Fibroblast of lung (primary cell): ENCODE measurements at regions not wholly inside any gene's neighbourhood (a gene's known extent, or its start where the extent isn't known, plus 50 kb on each side); places are given as distances from the start of the nearest gene placed in this dataset.

Experiments
- DNase-seq, 2 donors: peaks; one replicate each; pipeline versions ENCODE4 v3.0.0 to v3.0.0-alpha.2; 2010; ENCODE audit warnings: low read depth in 2 of 2
- H2AFZ ChIP-seq: 2 replicates; pipeline ENCODE4 v1.5.1; 2012; ENCODE audit warnings: low read length, control low read depth, inconsistent platforms
- H3K27ac ChIP-seq: 2 replicates; pipeline ENCODE4 v1.5.1; 2011; ENCODE audit warnings: low read length, control low read depth; ENCODE audit not compliant: insufficient read depth
- H3K27me3 ChIP-seq: 2 replicates; pipeline ENCODE4 v1.5.1; 2011; ENCODE audit warnings: mild to moderate bottlenecking, low read length; ENCODE audit not compliant: control insufficient read depth, insufficient read depth
- H3K36me3 ChIP-seq: 2 replicates; pipeline ENCODE4 v1.5.1; 2011; ENCODE audit warnings: low read length; ENCODE audit not compliant: control insufficient read depth, insufficient read depth
- H3K4me1 ChIP-seq: 2 replicates; pipeline ENCODE4 v1.5.1; 2011; ENCODE audit warnings: low read length; ENCODE audit not compliant: control insufficient read depth, insufficient read depth; ENCODE audit errors: extremely low read depth
- H3K4me2 ChIP-seq: 2 replicates; pipeline ENCODE4 v1.5.1; 2011; ENCODE audit warnings: low read length, control low read depth; ENCODE audit not compliant: insufficient read depth; ENCODE audit errors: extremely low read depth
- H3K4me3 ChIP-seq, 4 experiments: fragments of 200-600 bp in 1 of 4; sonication (generic) in 1 of 4; replicated peaks in 1 of 4; 2 replicates each; pipeline ENCODE4 v1.5.1; 2011 to 2016; ENCODE audit warnings: low read length in 4 of 4, low read depth in 3 of 4, mild to moderate bottlenecking in 3 of 4, control low read depth in 2 of 4, inconsistent platforms in 1 of 4, mixed read lengths in 1 of 4; ENCODE audit not compliant: insufficient read depth in 1 of 4; ENCODE audit errors: control extremely low read depth in 1 of 4
- H3K79me2 ChIP-seq: 2 replicates; pipeline ENCODE4 v1.5.1; 2012; ENCODE audit warnings: mild to moderate bottlenecking, low read length, inconsistent platforms; ENCODE audit not compliant: control insufficient read depth, insufficient read depth
- H3K9ac ChIP-seq: 2 replicates; pipeline ENCODE4 v1.5.1; 2011; ENCODE audit warnings: mild to moderate bottlenecking, low read length, control low read depth; ENCODE audit not compliant: insufficient read depth
- H3K9me3 ChIP-seq: 2 replicates; pipeline ENCODE4 v1.5.1; 2012; ENCODE audit warnings: low read depth, low read length; ENCODE audit not compliant: control insufficient read depth, insufficient read depth
- H4K20me1 ChIP-seq: 2 replicates; pipeline ENCODE4 v1.5.1; 2011; ENCODE audit warnings: low read length; ENCODE audit not compliant: control insufficient read depth, insufficient read depth; ENCODE audit errors: extremely low read depth
- EZH2 ChIP-seq: IDR thresholded peaks from 2 replicates; pipeline ENCODE4 v1.5.1; 2012; ENCODE audit warnings: low read length, control low read depth, mild to moderate bottlenecking; ENCODE audit errors: missing control alignments
- TF ChIP-seq, protein P1 (sequence below), 2 donors: IDR thresholded peaks in 1 of 2; conservative IDR thresholded peaks in 1 of 2; 1 replicate in 1 of 2; 2 replicates in 1 of 2; pipeline ENCODE4 v1.5.1; 2011 to 2012; ENCODE audit warnings: low read length in 2 of 2, control low read depth in 1 of 2, inconsistent platforms in 1 of 2, low read depth in 1 of 2, mild to moderate bottlenecking in 1 of 2

DNA sequence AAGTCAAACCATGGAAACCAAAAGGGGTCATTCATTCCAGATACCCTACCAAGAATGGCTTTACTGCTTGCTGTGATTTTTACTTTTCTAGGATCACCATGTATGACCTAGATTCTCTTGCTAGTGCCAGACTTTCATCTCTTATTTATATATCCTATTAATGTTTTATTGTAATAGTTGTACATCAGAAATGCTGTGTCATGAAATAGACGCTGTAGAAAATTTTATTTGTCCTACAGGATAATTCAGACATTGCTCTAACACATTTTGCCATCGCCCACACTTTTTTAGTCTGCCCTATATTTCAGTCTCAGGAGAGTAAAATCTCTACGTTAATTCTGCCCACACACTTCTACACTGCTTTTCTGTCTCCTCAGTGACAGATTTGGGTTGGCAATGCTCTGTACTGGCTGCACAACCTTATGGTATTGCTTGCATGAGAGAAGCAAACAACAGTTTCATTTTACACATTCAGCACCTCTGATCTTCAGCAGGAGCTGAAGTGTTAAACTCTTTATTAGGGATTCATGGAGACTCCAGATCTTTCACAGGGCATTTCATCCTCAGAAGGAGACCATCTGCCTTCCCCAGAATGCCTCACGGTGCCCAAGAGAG lies 871.8 kb upstream of the CHAC2 start:
- no peak overlapping the region for H3K4me3 ChIP-seq
- no peak for DNase-seq
- no peaks in the 10 kb centered on the region for H3K4me1 ChIP-seq
- H3K36me3 ChIP-seq: no peaks in the 10 kb centered on the region
- H3K27ac ChIP-seq: no peak overlapping the region
- H3K9ac ChIP-seq: no peak overlapping the region
- H3K4me2 ChIP-seq: no peak overlapping the region
- TF ChIP-seq, protein P1, sequence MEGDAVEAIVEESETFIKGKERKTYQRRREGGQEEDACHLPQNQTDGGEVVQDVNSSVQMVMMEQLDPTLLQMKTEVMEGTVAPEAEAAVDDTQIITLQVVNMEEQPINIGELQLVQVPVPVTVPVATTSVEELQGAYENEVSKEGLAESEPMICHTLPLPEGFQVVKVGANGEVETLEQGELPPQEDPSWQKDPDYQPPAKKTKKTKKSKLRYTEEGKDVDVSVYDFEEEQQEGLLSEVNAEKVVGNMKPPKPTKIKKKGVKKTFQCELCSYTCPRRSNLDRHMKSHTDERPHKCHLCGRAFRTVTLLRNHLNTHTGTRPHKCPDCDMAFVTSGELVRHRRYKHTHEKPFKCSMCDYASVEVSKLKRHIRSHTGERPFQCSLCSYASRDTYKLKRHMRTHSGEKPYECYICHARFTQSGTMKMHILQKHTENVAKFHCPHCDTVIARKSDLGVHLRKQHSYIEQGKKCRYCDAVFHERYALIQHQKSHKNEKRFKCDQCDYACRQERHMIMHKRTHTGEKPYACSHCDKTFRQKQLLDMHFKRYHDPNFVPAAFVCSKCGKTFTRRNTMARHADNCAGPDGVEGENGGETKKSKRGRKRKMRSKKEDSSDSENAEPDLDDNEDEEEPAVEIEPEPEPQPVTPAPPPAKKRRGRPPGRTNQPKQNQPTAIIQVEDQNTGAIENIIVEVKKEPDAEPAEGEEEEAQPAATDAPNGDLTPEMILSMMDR (conservative IDR thresholded peaks at IDR 0.05 in 1 of 2, IDR thresholded peaks at IDR 0.05 in 1 of 2; ENCODE audit: low read depth in 1 of 2, low read length in 2 of 2): no peak
- no peak for TF ChIP-seq EZH2
- no peaks in the 10 kb centered on the region for H4K20me1 ChIP-seq
- no peaks in the 10 kb centered on the region for H3K79me2 ChIP-seq
- no peaks in the 10 kb centered on the region for H3K27me3 ChIP-seq
- H2AFZ ChIP-seq: no peak overlapping the region
- no peaks in the 10 kb centered on the region for H3K9me3 ChIP-seq

DNA sequence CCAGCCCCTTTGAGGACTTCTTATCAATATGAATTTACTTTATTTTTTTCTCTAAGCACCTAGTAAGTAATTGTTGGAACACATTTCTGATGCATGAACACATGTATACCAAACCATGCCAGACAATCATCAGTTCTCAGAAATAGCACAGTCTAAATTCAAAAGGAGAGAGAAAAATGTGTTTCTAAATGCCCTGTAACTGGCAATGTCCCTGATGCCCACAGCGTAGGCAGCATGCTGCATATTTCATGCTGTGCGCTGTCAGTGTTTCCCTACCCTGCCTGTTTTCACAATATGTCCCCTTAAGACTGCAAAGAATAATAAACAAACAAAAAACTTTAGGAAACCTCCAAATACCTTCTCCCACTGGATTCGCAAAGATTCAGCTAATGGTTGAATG lies 881.0 kb upstream of the CHAC2 start:
- Histone ChIP-seq H4K20me1 (no peaks in the 10 kb centered on the region), H3K4me2 (no peak overlapping the region)

DNA sequence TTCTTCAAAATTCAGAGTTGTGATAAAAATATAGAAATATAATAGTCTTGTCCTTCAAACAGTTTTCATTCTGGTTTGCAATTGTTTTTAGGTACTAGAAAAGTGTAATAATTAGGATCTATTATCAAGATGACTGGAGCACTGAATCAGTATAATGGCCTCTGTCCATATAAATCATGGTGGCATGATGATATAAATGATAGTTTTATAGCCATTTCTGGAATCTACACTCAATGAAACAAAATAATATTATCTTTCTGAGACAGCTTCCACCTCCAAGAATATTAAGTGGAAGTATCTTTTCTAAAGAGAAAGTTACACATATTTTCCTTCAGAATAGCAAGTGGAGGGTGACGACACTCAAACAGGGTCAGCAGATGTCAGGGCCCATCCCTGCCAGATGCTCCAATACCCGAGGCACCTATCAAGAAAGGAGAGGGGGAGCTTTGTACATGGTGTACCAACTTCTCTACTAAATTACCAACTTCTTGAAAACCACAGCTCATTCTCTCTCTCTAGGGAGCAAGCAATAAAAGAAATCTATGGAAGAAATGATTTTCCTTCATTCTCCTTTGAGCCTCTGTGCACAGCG lies 882.7 kb upstream of the CHAC2 start:
- Histone ChIP-seq H3K9me3 (no peaks in the 10 kb centered on the region), H4K20me1 (no peaks in the 10 kb centered on the region), H3K27me3 (no peaks in the 10 kb centered on the region), H3K4me2 (no peak overlapping the region), H3K36me3 (no peaks in the 10 kb centered on the region), H3K4me3 (no peak overlapping the region), H2AFZ (no peak overlapping the region), H3K27ac (no peak overlapping the region), H3K79me2 (no peaks in the 10 kb centered on the region), H3K9ac (no peak overlapping the region), H3K4me1 (no peaks in the 10 kb centered on the region)
- DNase-seq: no peak
- TF ChIP-seq EZH2: no peak
- TF ChIP-seq, protein P1 (conservative IDR thresholded peaks at IDR 0.05 in 1 of 2, IDR thresholded peaks at IDR 0.05 in 1 of 2; ENCODE audit: low read depth in 1 of 2, low read length in 2 of 2): no peak

More for the DNA sequence above, 881.0 kb upstream of the CHAC2 start:
- Histone ChIP-seq H3K4me1 (no peaks in the 10 kb centered on the region), H3K9ac (no peak overlapping the region), H3K36me3 (no peaks in the 10 kb centered on the region), H3K27me3 (no peaks in the 10 kb centered on the region), H3K9me3 (no peaks in the 10 kb centered on the region), H3K79me2 (no peaks in the 10 kb centered on the region), H3K27ac (no peak overlapping the region), H3K4me3 (no peak overlapping the region), H2AFZ (no peak overlapping the region)
- DNase-seq: no peak
- TF ChIP-seq EZH2: no peak
- TF ChIP-seq, protein P1 (conservative IDR thresholded peaks at IDR 0.05 in 1 of 2, IDR thresholded peaks at IDR 0.05 in 1 of 2; ENCODE audit: low read depth in 1 of 2, low read length in 2 of 2): no peak
